Mesendoderm (in vitro differentiated cells): ENCODE measurements at regions not wholly inside any gene's neighbourhood (a gene's known extent, or its start where the extent isn't known, plus 50 kb on each side); places are given as distances from the start of the nearest gene placed in this dataset.

ENCODE experiments used
- DNase-seq: peaks from one replicate; pipeline ENCODE4 v3.0.0; 2013
- H2AK5ac ChIP-seq: 2 replicates; pipeline ENCODE4 v1.6.1; 2013; ENCODE audit warnings: low read length, inconsistent platforms
- H2BK120ac ChIP-seq: 2 replicates; pipeline ENCODE4 v1.6.1; 2013; ENCODE audit warnings: low read depth, mild to moderate bottlenecking, low read length, moderate library complexity, mixed read lengths
- H2BK15ac ChIP-seq: replicated peaks from 2 replicates; pipeline ENCODE4 v1.6.1; 2013; ENCODE audit warnings: low read depth, mild to moderate bottlenecking, moderate library complexity
- H2BK5ac ChIP-seq: 2 replicates; pipeline ENCODE4 v1.6.1; 2013; ENCODE audit warnings: low read length, inconsistent platforms
- H3K18ac ChIP-seq: 2 replicates; pipeline ENCODE4 v1.6.1; 2013; ENCODE audit warnings: mild to moderate bottlenecking, low read length, mixed read lengths
- H3K23ac ChIP-seq: one replicate; pipeline ENCODE4 v1.6.1; 2013; ENCODE audit warnings: low read length
- H3K27ac ChIP-seq: 2 replicates; pipeline ENCODE4 v1.5.1; 2013; ENCODE audit warnings: low read depth, mild to moderate bottlenecking, inconsistent platforms, low read length, moderate library complexity
- H3K27me3 ChIP-seq: 2 replicates; pipeline ENCODE4 v1.6.1; 2013; ENCODE audit warnings: low read length, control low read depth, mild to moderate bottlenecking, inconsistent platforms; ENCODE audit not compliant: insufficient read depth, poor library complexity
- H3K36me3 ChIP-seq: 2 replicates; pipeline ENCODE4 v1.6.1; 2013; ENCODE audit warnings: low read length, inconsistent platforms; ENCODE audit not compliant: control insufficient read depth, insufficient read depth
- H3K4ac ChIP-seq: one replicate; pipeline ENCODE4 v1.6.1; 2013; ENCODE audit warnings: low read depth, mild to moderate bottlenecking, low read length, moderate library complexity
- H3K4me1 ChIP-seq: 2 replicates; pipeline ENCODE4 v1.6.1; 2013; ENCODE audit warnings: low read depth, low read length, inconsistent platforms; ENCODE audit not compliant: control insufficient read depth
- H3K4me2 ChIP-seq: 2 replicates; pipeline ENCODE4 v1.6.1; 2013; ENCODE audit warnings: low read length
- H3K4me3 ChIP-seq: 2 replicates; pipeline ENCODE4 v1.5.1; 2013; ENCODE audit warnings: mild to moderate bottlenecking, low read length
- H3K56ac ChIP-seq: one replicate; pipeline ENCODE4 v1.6.1; 2013; ENCODE audit warnings: low read length
- H3K79me1 ChIP-seq: 2 replicates; pipeline ENCODE4 v1.6.1; 2013; ENCODE audit warnings: low read length, inconsistent platforms
- H3K79me2 ChIP-seq: 2 replicates; pipeline ENCODE4 v1.6.1; 2013; ENCODE audit warnings: mild to moderate bottlenecking, low read length; ENCODE audit not compliant: control insufficient read depth, insufficient read depth
- H3K9ac ChIP-seq: 2 replicates; pipeline ENCODE4 v1.6.1; 2013; ENCODE audit warnings: low read length, inconsistent platforms
- H4K5ac ChIP-seq: one replicate; pipeline ENCODE4 v1.6.1; 2013; ENCODE audit warnings: low read length
- H4K8ac ChIP-seq: one replicate; pipeline ENCODE4 v1.6.1; 2013; ENCODE audit warnings: low read depth, mild to moderate bottlenecking, control low read depth, low read length, moderate library complexity
- WGBS: extraction: QIAGEN DNeasy Blood & Tissue Kit; methylation state at CpG from one replicate; pipeline ENCODE4 v1.1.7; 2013; ENCODE audit warnings: low lambda C conversion rate, missing lambda C conversion rate; ENCODE audit not compliant: insufficient coverage; ENCODE audit errors: extremely low coverage; 5-methylcytosine and 5-hydroxymethylcytosine counted together

GRCh38 chr4:152202415-152202814 is 333.5 kb downstream of the FBXW7 start:
- H3K4ac ChIP-seq: no peak overlapping the region
- no CpG with 5 or more reads among the region's 3 CpGs for WGBS
- H3K4me3 ChIP-seq: no peak overlapping the region
- no peaks in the 10 kb centered on the region for H3K27me3 ChIP-seq
- DNase-seq: no peak
- H3K23ac ChIP-seq: no peak overlapping the region
- H3K56ac ChIP-seq: no peak overlapping the region
- H3K4me1 ChIP-seq: peaks cover 2% of the 10 kb centered on the region
- no peak overlapping the region for H2BK15ac ChIP-seq
- no peak overlapping the region for H2BK5ac ChIP-seq
- H3K9ac ChIP-seq: no peak overlapping the region
- H3K36me3 ChIP-seq: no peaks in the 10 kb centered on the region
- H3K18ac ChIP-seq: no peak overlapping the region
- H4K8ac ChIP-seq: no peak overlapping the region
- no peaks in the 10 kb centered on the region for H3K79me1 ChIP-seq
- H2BK120ac ChIP-seq: no peak overlapping the region
- no peak overlapping the region for H4K5ac ChIP-seq
- no peak overlapping the region for H3K4me2 ChIP-seq
- H3K79me2 ChIP-seq: no peaks in the 10 kb centered on the region
- no peak overlapping the region for H2AK5ac ChIP-seq
- no peak overlapping the region for H3K27ac ChIP-seq

DNA sequence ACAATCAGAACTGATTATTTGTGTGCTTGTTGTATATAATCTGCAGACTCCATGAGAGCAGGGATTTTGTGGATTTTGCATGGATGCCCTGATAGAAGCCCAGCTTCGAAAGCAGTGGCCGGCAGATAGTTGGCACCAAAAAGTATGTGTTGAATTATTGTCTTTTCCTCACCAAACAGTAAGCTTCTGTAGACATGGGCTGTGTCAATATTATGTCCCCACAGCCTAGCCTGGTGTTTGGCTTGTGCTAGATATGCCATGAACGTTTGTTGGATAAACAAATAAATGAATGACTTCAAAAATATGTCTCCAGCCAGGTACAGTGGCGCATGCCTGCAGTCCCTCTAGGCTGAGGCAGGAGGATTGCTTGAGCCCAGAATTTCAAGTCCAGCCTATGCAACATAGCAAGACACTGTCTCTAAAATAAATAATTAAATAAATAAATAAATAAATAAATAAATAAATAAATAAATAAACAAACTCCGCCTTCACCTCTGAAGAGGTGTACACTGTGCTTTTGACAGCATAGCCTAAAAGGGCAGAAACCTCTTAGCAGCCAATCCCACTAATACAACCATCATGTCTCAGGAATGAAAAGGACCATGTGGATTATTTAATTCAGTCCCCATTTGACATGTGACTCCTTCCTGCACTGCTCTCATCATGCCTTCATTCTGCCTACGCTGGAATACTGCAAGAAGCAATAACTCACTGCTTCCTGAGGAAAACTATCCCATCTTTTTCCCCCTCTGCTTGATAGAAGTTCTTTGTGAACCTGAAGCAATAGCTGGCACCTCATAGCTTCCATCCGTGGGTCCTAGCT is 335.2 kb downstream of the FBXW7 start:
- no peak for DNase-seq
- Histone ChIP-seq H2AK5ac (no peak overlapping the region), H3K56ac (no peak overlapping the region), H3K79me2 (no peaks in the 10 kb centered on the region), H3K18ac (no peak overlapping the region), H3K27ac (no peak overlapping the region), H3K23ac (no peak overlapping the region), H3K4me3 (no peak overlapping the region), H3K4me1 (no peaks in the 10 kb centered on the region), H3K4ac (no peak overlapping the region), H4K8ac (no peak overlapping the region), H2BK15ac (no peak overlapping the region), H2BK120ac (no peak overlapping the region), H4K5ac (no peak overlapping the region), H2BK5ac (no peak overlapping the region), H3K27me3 (no peaks in the 10 kb centered on the region), H3K36me3 (no peaks in the 10 kb centered on the region), H3K79me1 (no peaks in the 10 kb centered on the region), H3K9ac (no peak overlapping the region), H3K4me2 (no peak overlapping the region)
- no CpG with 5 or more reads among the region's 7 CpGs for WGBS

GRCh38 chr4:152197211-152197610 is 338.7 kb downstream of the FBXW7 start:
- no peak overlapping the region for H4K5ac ChIP-seq
- no peak for DNase-seq
- H3K4me3 ChIP-seq: no peak overlapping the region
- H3K4me1 ChIP-seq: no peaks in the 10 kb centered on the region
- no peak overlapping the region for H3K23ac ChIP-seq
- H2BK15ac ChIP-seq: no peak overlapping the region
- H3K18ac ChIP-seq: no peak overlapping the region
- no peak overlapping the region for H3K9ac ChIP-seq
- no peaks in the 10 kb centered on the region for H3K27me3 ChIP-seq
- WGBS: no CpG with 5 or more reads among the region's 6 CpGs
- H3K56ac ChIP-seq: no peak overlapping the region
- H3K4me2 ChIP-seq: no peak overlapping the region
- H4K8ac ChIP-seq: no peak overlapping the region
- no peak overlapping the region for H3K4ac ChIP-seq
- H3K27ac ChIP-seq: no peak overlapping the region
- H2BK5ac ChIP-seq: no peak overlapping the region
- H3K79me1 ChIP-seq: no peaks in the 10 kb centered on the region
- no peaks in the 10 kb centered on the region for H3K36me3 ChIP-seq
- no peak overlapping the region for H2AK5ac ChIP-seq
- no peaks in the 10 kb centered on the region for H3K79me2 ChIP-seq
- no peak overlapping the region for H2BK120ac ChIP-seq

- no peak overlapping the region for H3K18ac ChIP-seq
- H3K79me1 ChIP-seq: no peaks in the 10 kb centered on the region
- H3K27me3 ChIP-seq: no peaks in the 10 kb centered on the region
- no peak overlapping the region for H3K4me2 ChIP-seq
- no peak overlapping the region for H2AK5ac ChIP-seq
- H4K8ac ChIP-seq: no peak overlapping the region
- DNase-seq: no peak
- H2BK15ac ChIP-seq: no peak overlapping the region
- H3K27ac ChIP-seq: no peak overlapping the region
- no peak overlapping the region for H4K5ac ChIP-seq
- no peaks in the 10 kb centered on the region for H3K79me2 ChIP-seq
- no peak overlapping the region for H3K23ac ChIP-seq
- no peak overlapping the region for H3K56ac ChIP-seq
- no peak overlapping the region for H2BK120ac ChIP-seq
- no peak overlapping the region for H3K4ac ChIP-seq
- no peaks in the 10 kb centered on the region for H3K36me3 ChIP-seq
- H3K4me3 ChIP-seq: no peak overlapping the region
- WGBS: no CpG with 5 or more reads among the region's 4 CpGs
- H3K4me1 ChIP-seq: no peaks in the 10 kb centered on the region
- H3K9ac ChIP-seq: no peak overlapping the region
- no peak overlapping the region for H2BK5ac ChIP-seq
These were observed 340.0 kb downstream of the FBXW7 start for GRCh38 chr4:152195888-152196287.

GRCh38 chr4:152193059-152193458 is 342.8 kb downstream of the FBXW7 start:
- no peaks in the 10 kb centered on the region for H3K79me2 ChIP-seq
- H2BK120ac ChIP-seq: no peak overlapping the region
- H3K27me3 ChIP-seq: no peaks in the 10 kb centered on the region
- H3K56ac ChIP-seq: no peak overlapping the region
- no peak overlapping the region for H3K4me2 ChIP-seq
- H3K4me1 ChIP-seq: no peaks in the 10 kb centered on the region
- no peak overlapping the region for H2BK15ac ChIP-seq
- H3K9ac ChIP-seq: no peak overlapping the region
- no CpG with 5 or more reads among the region's 2 CpGs for WGBS
- H2AK5ac ChIP-seq: no peak overlapping the region
- H2BK5ac ChIP-seq: no peak overlapping the region
- H4K8ac ChIP-seq: no peak overlapping the region
- no peak overlapping the region for H3K4me3 ChIP-seq
- H3K27ac ChIP-seq: no peak overlapping the region
- no peak overlapping the region for H3K23ac ChIP-seq
- no peaks in the 10 kb centered on the region for H3K36me3 ChIP-seq
- no peaks in the 10 kb centered on the region for H3K79me1 ChIP-seq
- no peak overlapping the region for H3K18ac ChIP-seq
- H4K5ac ChIP-seq: no peak overlapping the region
- DNase-seq: no peak
- no peak overlapping the region for H3K4ac ChIP-seq

DNA sequence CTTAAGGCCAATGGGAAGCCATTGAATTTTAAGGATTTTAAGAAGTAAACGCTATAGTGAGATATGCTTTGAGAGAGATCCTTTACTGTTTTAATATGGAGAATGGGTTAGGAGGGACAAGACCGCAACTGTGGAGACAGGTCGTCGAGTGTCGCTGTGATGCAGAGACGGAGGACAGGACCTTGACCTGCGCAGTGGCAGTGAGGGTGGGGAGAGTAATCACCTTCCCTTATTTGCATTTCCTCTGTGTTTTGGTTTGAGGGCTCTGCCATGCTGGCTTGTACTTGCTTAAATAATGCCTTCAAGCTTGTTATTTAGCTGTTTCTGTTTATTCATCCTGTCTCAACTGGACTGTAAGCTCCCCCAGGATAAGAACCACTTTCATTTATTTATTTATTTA is 345.0 kb downstream of the FBXW7 start:
- Histone ChIP-seq H3K4me1 (no peaks in the 10 kb centered on the region), H2BK5ac (no peak overlapping the region), H3K79me2 (no peaks in the 10 kb centered on the region), H2BK120ac (no peak overlapping the region), H3K4me3 (no peak overlapping the region), H3K18ac (no peak overlapping the region), H3K4ac (no peak overlapping the region), H3K4me2 (no peak overlapping the region), H2BK15ac (no peak overlapping the region), H2AK5ac (no peak overlapping the region), H3K36me3 (no peaks in the 10 kb centered on the region), H4K5ac (no peak overlapping the region), H3K9ac (no peak overlapping the region), H3K56ac (no peak overlapping the region), H3K23ac (no peak overlapping the region), H3K79me1 (no peaks in the 10 kb centered on the region), H4K8ac (no peak overlapping the region), H3K27ac (no peak overlapping the region), H3K27me3 (no peaks in the 10 kb centered on the region)
- WGBS: no CpG with 5 or more reads among the region's 7 CpGs
- no peak for DNase-seq
